ENCODE measurements at regions not wholly inside any gene's neighbourhood (a gene's known extent, or its start where the extent isn't known, plus 50 kb on each side); places are given as distances from the start of the nearest gene placed in this dataset.

- TF ChIP-seq CTCF (conservative IDR thresholded peaks at IDR 0.05 in 1 of 2, IDR thresholded peaks at IDR 0.05 in 1 of 2; ENCODE audit: extremely low read depth in 1 of 2, insufficient read depth in 1 of 2, low read depth in 1 of 2, low read length in 2 of 2) (no peak), EZH2 (IDR thresholded peaks at IDR 0.05; ENCODE audit: borderline replicate concordance, low read length) (no peak)
These were observed 372.8 kb upstream of the DAB1 start for GRCh38 chr1:57796616-57797015.

All from mammary epithelial cell (primary cell).